BE2C (cell line): ENCODE measurements at regions not wholly inside any gene's neighbourhood (a gene's known extent, or its start where the extent isn't known, plus 50 kb on each side); places are given as distances from the start of the nearest gene placed in this dataset.

Experiments
- DNase-seq: peaks from one replicate; pipeline ENCODE4 v3.0.0-alpha.2; 2020
- H3K27me3 ChIP-seq: fragments of 250-450 bp; sonication (Bioruptor Pico); 2 replicates; pipeline ENCODE4 v1.5.1; 2020; ENCODE audit warnings: mild to moderate bottlenecking
- H3K36me3 ChIP-seq: fragments of 250-450 bp; sonication (Bioruptor Pico); 2 replicates; pipeline ENCODE4 v1.5.1; 2020; ENCODE audit warnings: mild to moderate bottlenecking
- H3K4me1 ChIP-seq: fragments of 250-450 bp; sonication (Bioruptor Pico); 2 replicates; pipeline ENCODE4 v1.5.1; 2020
- H3K4me3 ChIP-seq: 2 replicates; pipeline ENCODE4 v1.5.1; 2011; ENCODE audit warnings: low read depth, low read length
- H3K9me3 ChIP-seq: fragments of 250-450 bp; sonication (Bioruptor Pico); 2 replicates; pipeline ENCODE4 v1.5.1; 2020
- CTCF ChIP-seq: IDR thresholded peaks from 2 replicates; pipeline ENCODE4 v1.5.1; 2012; ENCODE audit warnings: mild to moderate bottlenecking, low read depth, low read length

GRCh38 chr5:171509467-171509866, 90.0 kb downstream of the FGF18 start:
- TF ChIP-seq CTCF, result no peak
- no peaks in the 10 kb centered on the region for H3K27me3 ChIP-seq
- DNase-seq, result no peak

DNA sequence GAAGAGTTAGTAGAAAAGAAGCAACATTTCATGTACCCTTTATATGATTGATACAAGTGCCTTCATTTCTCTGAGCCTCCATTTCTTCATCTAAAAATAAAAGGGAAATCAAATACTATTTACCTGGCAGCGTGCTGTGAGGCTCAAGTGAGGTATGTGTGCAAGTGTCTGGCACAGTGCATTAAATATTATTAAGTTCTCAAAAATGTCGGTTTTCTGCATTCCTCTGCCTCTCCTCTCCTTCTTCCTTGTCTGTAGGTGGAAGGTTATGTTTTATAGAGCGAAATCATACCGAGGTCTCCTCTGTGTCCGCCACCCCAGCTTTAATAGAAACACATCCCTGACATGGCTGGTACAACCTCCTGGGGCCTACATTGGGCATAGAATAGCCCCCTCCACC, 93.0 kb downstream of the FGF18 start:
- DNase-seq, result no peak
- no peaks in the 10 kb centered on the region; the same call in 1 of the 2 replicates for H3K9me3 ChIP-seq
- TF ChIP-seq CTCF, result no peak

More at GRCh38 chr5:171509467-171509866, 90.0 kb downstream of the FGF18 start:
- Histone ChIP-seq H3K9me3 (no peaks in the 10 kb centered on the region), H3K4me1 (no peaks in the 10 kb centered on the region), H3K4me3 (no peak overlapping the region), H3K36me3 (no peaks in the 10 kb centered on the region)

DNA sequence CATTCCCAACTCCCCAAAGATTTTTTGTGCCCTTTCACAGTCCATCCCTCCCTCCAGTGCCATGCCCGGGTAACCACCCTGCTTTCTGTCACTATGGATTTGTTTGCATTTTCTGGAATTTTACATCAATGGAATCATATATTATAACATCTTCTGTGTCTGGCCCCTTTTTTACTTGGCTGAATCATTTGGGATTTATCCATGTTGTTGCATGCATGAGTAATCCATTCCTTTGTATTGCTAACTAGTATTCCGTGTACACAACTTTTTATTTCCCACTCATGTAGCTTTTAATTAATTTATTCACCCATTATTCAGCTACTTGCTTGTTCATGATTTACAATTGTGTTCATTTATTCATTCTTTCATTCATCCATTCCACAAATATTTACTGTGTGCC, 94.1 kb downstream of the FGF18 start:
- Histone ChIP-seq H3K36me3 (no peaks in the 10 kb centered on the region), H3K4me1 (no peaks in the 10 kb centered on the region), H3K4me3 (no peak overlapping the region), H3K9me3 (no peaks in the 10 kb centered on the region; the same call in 1 of the 2 replicates), H3K27me3 (no peaks in the 10 kb centered on the region)
- no peak for TF ChIP-seq CTCF
- no peak for DNase-seq

More for the DNA sequence above, 93.0 kb downstream of the FGF18 start:
- no peaks in the 10 kb centered on the region for H3K4me1 ChIP-seq
- no peaks in the 10 kb centered on the region for H3K36me3 ChIP-seq
- H3K27me3 ChIP-seq, result no peaks in the 10 kb centered on the region
- no peak overlapping the region for H3K4me3 ChIP-seq

DNA sequence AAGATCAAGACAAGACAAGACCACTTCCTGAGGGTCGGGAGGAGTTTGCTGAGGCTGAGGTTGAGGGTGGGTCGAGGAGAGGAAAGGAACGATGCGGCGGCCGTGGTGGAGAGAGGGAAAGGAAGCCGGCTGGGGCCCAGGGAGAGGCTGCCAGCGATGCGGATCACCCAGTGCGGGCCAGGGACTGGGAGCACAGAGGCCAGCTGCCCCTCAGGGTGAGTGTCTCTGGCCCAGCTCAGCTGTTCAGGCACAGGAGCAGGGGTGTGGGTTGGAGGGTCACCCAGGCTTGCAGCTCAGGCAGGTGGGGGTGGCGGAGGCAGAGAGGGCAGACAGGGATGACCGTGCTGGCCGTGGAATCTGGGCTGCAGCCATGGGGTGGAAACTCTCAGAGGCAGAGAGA, 99.5 kb downstream of the FGF18 start:
- no peak for TF ChIP-seq CTCF
- Histone ChIP-seq H3K27me3 (no peaks in the 10 kb centered on the region), H3K9me3 (no peaks in the 10 kb centered on the region; the same call in 1 of the 2 replicates)

DNA sequence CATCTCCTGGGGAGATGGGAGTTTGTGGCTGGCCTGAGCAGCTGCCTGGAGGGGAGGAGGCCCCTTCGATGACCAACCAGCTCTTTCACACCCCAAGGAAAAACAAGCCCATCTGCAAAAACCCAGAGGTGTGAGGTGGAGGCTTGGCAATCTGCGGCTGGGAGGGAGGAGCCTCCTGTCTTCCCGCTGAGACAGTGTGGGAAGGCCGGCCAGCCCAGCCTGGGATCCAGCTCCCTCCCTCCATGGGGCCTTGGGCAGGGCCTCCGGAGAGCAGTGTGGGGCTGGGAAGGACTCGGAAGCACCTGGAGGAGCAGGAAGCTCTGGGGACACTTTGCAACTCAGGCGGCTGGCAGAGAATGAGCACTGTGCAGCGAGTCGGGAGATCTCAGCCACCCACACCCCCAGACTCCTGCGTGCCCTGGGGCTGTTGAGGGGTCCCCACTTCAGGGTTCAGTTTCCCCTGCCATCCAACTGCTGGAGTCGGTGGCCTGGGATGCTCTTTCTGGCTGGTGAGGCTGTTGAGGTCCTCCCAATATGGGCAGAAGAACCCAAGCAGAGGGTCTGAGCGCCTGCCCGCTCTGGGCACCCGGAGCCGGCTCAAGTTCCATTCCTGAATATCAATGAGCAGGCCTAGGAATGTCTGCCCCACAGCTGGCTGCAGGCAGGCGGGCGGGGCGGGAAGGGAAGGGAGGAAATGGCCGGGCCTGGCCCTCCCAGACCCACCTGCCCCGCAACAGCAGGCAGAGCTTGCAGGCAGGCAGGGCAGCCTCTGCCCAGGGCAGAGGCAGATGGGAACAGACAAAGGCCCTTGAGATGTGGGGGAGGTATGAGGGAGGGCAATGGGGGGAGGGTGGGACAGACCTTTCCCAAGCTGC, 101.1 kb downstream of the FGF18 start:
- no peak overlapping the region for H3K4me3 ChIP-seq
- H3K9me3 ChIP-seq, result no peaks in the 10 kb centered on the region; the same call in 1 of the 2 replicates
- H3K27me3 ChIP-seq, result no peaks in the 10 kb centered on the region

More for the DNA sequence above, 99.5 kb downstream of the FGF18 start:
- H3K4me3 ChIP-seq, result no peak overlapping the region
- no peaks in the 10 kb centered on the region for H3K36me3 ChIP-seq
- no peaks in the 10 kb centered on the region for H3K4me1 ChIP-seq
- DNase-seq, result no peak

More for the DNA sequence above, 101.1 kb downstream of the FGF18 start:
- no peak for DNase-seq
- H3K4me1 ChIP-seq, result peaks cover 4% of the 10 kb centered on the region
- no peak for TF ChIP-seq CTCF
- H3K36me3 ChIP-seq, result no peaks in the 10 kb centered on the region
